ENCODE measurements at regions not wholly inside any gene's neighbourhood (a gene's known extent, or its start where the extent isn't known, plus 50 kb on each side); places are given as distances from the start of the nearest gene placed in this dataset.
"Not testable (repeated sequence)": the region's sequence is repeated elsewhere in the genome, so short reads cannot be mapped to it uniquely, and the experiment has no call there.

- H3F3A ChIP-seq (ENCODE audit: low read depth): no peaks in the 10 kb centered on the region
- no peak overlapping the region for H3K9ac ChIP-seq (ENCODE audit: low read depth, low read length, poor library complexity, severe bottlenecking)
- no peak overlapping the region for H3K4me2 ChIP-seq (ENCODE audit: low read depth, low read length, poor library complexity, severe bottlenecking)
- no peaks in the 10 kb centered on the region for H3K4me1 ChIP-seq (ENCODE audit: insufficient read depth, low read length, poor library complexity, severe bottlenecking)
- no peak for TF ChIP-seq EZH2phosphoT487 (IDR thresholded peaks at IDR 0.05; ENCODE audit: borderline replicate concordance)
- TF ChIP-seq CTCF (conservative IDR thresholded peaks at IDR 0.05; ENCODE audit: low read length): no peak
- H4K20me1 ChIP-seq (ENCODE audit: insufficient read depth, low read length, poor library complexity, severe bottlenecking): no peaks in the 10 kb centered on the region
- H2AFZ ChIP-seq (ENCODE audit: low read length): no peak overlapping the region
- H3K79me2 ChIP-seq (ENCODE audit: insufficient read depth, low read length): no peaks in the 10 kb centered on the region
- H3K36me3 ChIP-seq (ENCODE audit: insufficient read depth, low read length): no peaks in the 10 kb centered on the region
- H3K9me2 ChIP-seq (replicated peaks; ENCODE audit: low read depth, low read length): no peaks in the 10 kb centered on the region
- no peak overlapping the region for H3K4me3 ChIP-seq (ENCODE audit: low read length, poor library complexity, severe bottlenecking)
- H3K27me3 ChIP-seq (ENCODE audit: insufficient read depth, low read length, poor library complexity, severe bottlenecking): no peaks in the 10 kb centered on the region
- H3K9me3 ChIP-seq (ENCODE audit: insufficient read depth, low read depth, low read length): no peaks in the 10 kb centered on the region
Observed at GRCh38 chr3:5699313-5699712, 511.8 kb downstream of the EDEM1 start.

DNA sequence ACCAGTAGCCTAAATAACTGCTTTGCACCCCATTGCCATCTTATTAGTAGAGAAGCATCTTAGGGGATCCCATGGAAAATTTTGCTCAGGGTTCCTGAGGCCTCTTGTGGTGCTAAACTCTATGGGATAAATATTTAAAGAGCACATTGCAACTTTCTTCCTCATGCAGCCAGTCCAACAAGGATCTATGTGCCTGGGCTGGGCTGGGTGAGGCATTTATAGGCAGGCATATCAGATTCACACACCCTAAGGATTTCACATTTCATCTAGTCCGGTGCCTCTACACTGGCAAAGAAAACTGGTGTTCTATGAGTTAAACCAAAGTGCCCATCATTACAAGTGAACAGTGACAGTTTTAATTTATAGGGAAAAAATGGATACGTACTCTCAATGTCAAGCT is 512.3 kb downstream of the EDEM1 start:
- Histone ChIP-seq H2AFZ (ENCODE audit: low read length) (no peak overlapping the region), H3K4me2 (ENCODE audit: low read depth, low read length, poor library complexity, severe bottlenecking) (no peak overlapping the region), H3K9me2 (replicated peaks; ENCODE audit: low read depth, low read length) (no peaks in the 10 kb centered on the region), H3K4me3 (ENCODE audit: low read length, poor library complexity, severe bottlenecking) (no peak overlapping the region), H3K9me3 (ENCODE audit: insufficient read depth, low read depth, low read length) (no peaks in the 10 kb centered on the region), H3K36me3 (ENCODE audit: insufficient read depth, low read length) (no peaks in the 10 kb centered on the region), H3K79me2 (ENCODE audit: insufficient read depth, low read length) (no peaks in the 10 kb centered on the region), H3K27me3 (ENCODE audit: insufficient read depth, low read length, poor library complexity, severe bottlenecking) (no peaks in the 10 kb centered on the region), H3K4me1 (ENCODE audit: insufficient read depth, low read length, poor library complexity, severe bottlenecking) (no peaks in the 10 kb centered on the region), H3K9ac (ENCODE audit: low read depth, low read length, poor library complexity, severe bottlenecking) (no peak overlapping the region), H4K20me1 (ENCODE audit: insufficient read depth, low read length, poor library complexity, severe bottlenecking) (no peaks in the 10 kb centered on the region), H3F3A (ENCODE audit: low read depth) (no peaks in the 10 kb centered on the region)
- no peak for TF ChIP-seq EZH2phosphoT487 (IDR thresholded peaks at IDR 0.05; ENCODE audit: borderline replicate concordance)
- TF ChIP-seq CTCF (conservative IDR thresholded peaks at IDR 0.05; ENCODE audit: low read length): no peak

GRCh38 chr3:5701005-5701404 is 513.5 kb downstream of the EDEM1 start:
- H3K4me1 ChIP-seq (ENCODE audit: insufficient read depth, low read length, poor library complexity, severe bottlenecking); H2AFZ ChIP-seq (ENCODE audit: low read length); H3K9me2 ChIP-seq (replicated peaks; ENCODE audit: low read depth, low read length); H3K36me3 ChIP-seq (ENCODE audit: insufficient read depth, low read length); H3K9ac ChIP-seq (ENCODE audit: low read depth, low read length, poor library complexity, severe bottlenecking); H3K27me3 ChIP-seq (ENCODE audit: insufficient read depth, low read length, poor library complexity, severe bottlenecking); H3K4me3 ChIP-seq (ENCODE audit: low read length, poor library complexity, severe bottlenecking); H4K20me1 ChIP-seq (ENCODE audit: insufficient read depth, low read length, poor library complexity, severe bottlenecking); H3F3A ChIP-seq (ENCODE audit: low read depth); H3K79me2 ChIP-seq (ENCODE audit: insufficient read depth, low read length); H3K4me2 ChIP-seq (ENCODE audit: low read depth, low read length, poor library complexity, severe bottlenecking); H3K9me3 ChIP-seq (ENCODE audit: insufficient read depth, low read depth, low read length): not testable (repeated sequence)

GRCh38 chr3:5707794-5708193 is 520.3 kb downstream of the EDEM1 start:
- Histone ChIP-seq H3K9ac (ENCODE audit: low read depth, low read length, poor library complexity, severe bottlenecking) (no peak overlapping the region), H2AFZ (ENCODE audit: low read length) (no peak overlapping the region), H3F3A (ENCODE audit: low read depth) (no peaks in the 10 kb centered on the region), H3K9me2 (replicated peaks; ENCODE audit: low read depth, low read length) (no peaks in the 10 kb centered on the region), H3K79me2 (ENCODE audit: insufficient read depth, low read length) (no peaks in the 10 kb centered on the region), H3K36me3 (ENCODE audit: insufficient read depth, low read length) (no peaks in the 10 kb centered on the region), H3K9me3 (ENCODE audit: insufficient read depth, low read depth, low read length) (no peaks in the 10 kb centered on the region), H3K4me1 (ENCODE audit: insufficient read depth, low read length, poor library complexity, severe bottlenecking) (no peaks in the 10 kb centered on the region), H3K4me3 (ENCODE audit: low read length, poor library complexity, severe bottlenecking) (no peak overlapping the region), H3K4me2 (ENCODE audit: low read depth, low read length, poor library complexity, severe bottlenecking) (no peak overlapping the region), H3K27me3 (ENCODE audit: insufficient read depth, low read length, poor library complexity, severe bottlenecking) (no peaks in the 10 kb centered on the region), H4K20me1 (ENCODE audit: insufficient read depth, low read length, poor library complexity, severe bottlenecking) (no peaks in the 10 kb centered on the region)
- TF ChIP-seq EZH2phosphoT487 (IDR thresholded peaks at IDR 0.05; ENCODE audit: borderline replicate concordance) (no peak), CTCF (conservative IDR thresholded peaks at IDR 0.05; ENCODE audit: low read length) (no peak)

Measured in Loucy (cell line).